Aorta (tissue), 5 donors: ENCODE measurements at regions not wholly inside any gene's neighbourhood (a gene's known extent, or its start where the extent isn't known, plus 50 kb on each side); places are given as distances from the start of the nearest gene placed in this dataset.

ENCODE experiments used
- ATAC-seq: fragments of 200-7000 bp; cut with Tn5 transposase; one replicate; pipeline ENCODE4 v1.9.1; 2022; ENCODE audit warnings: moderate library complexity; ENCODE audit not compliant: low FRiP score
- DNase-seq, 2 donors: peaks; one replicate each; pipeline ENCODE4 v3.0.0-alpha.2; 2020
- H3K27ac ChIP-seq, 2 donors: one replicate each; pipeline ENCODE4 v1.5.1; 2013; ENCODE audit warnings: low read length in 2 of 2, mild to moderate bottlenecking in 2 of 2, moderate library complexity in 2 of 2, control low read depth in 1 of 2, inconsistent platforms in 1 of 2, low read depth in 1 of 2
- H3K27me3 ChIP-seq, 2 donors: one replicate each; pipeline ENCODE4 v1.6.1; 2013; ENCODE audit warnings: control low read depth in 1 of 2, low read length in 1 of 2, mild to moderate bottlenecking in 1 of 2, moderate library complexity in 1 of 2; ENCODE audit not compliant: insufficient read depth in 2 of 2, control insufficient read depth in 1 of 2
- H3K36me3 ChIP-seq, 2 donors: one replicate each; pipeline ENCODE4 v1.6.1; 2013; ENCODE audit warnings: control low read depth in 1 of 2, low read length in 1 of 2, mild to moderate bottlenecking in 1 of 2; ENCODE audit not compliant: insufficient read depth in 2 of 2, control insufficient read depth in 1 of 2
- H3K4me1 ChIP-seq, 2 donors: one replicate each; pipeline ENCODE4 v1.6.1; 2013; ENCODE audit warnings: low read length in 2 of 2, control low read depth in 1 of 2, mild to moderate bottlenecking in 1 of 2, moderate library complexity in 1 of 2; ENCODE audit not compliant: insufficient read depth in 2 of 2, control insufficient read depth in 1 of 2
- H3K4me3 ChIP-seq, 2 donors: one replicate each; pipeline ENCODE4 v1.5.1; 2013; ENCODE audit warnings: low read length in 2 of 2, control low read depth in 1 of 2, mild to moderate bottlenecking in 1 of 2
- H3K9me3 ChIP-seq: one replicate; pipeline ENCODE4 v1.6.1; 2013; ENCODE audit warnings: mild to moderate bottlenecking, low read length; ENCODE audit not compliant: control insufficient read depth
- WGBS, 2 donors: extraction: QIAGEN DNeasy Blood & Tissue Kit; methylation state at CpG; one replicate each; pipeline ENCODE4 v1.1.7; 2013; 5-methylcytosine and 5-hydroxymethylcytosine counted together
- intact Hi-C, 2 donors: fragments of 100-400 bp; cut with DNase I; formaldehyde crosslinking; loops; one replicate each; pipeline versions ENCODE4 v1.14.2 to v1.15.0; 2022
- donor health status: healthy with polysubstance abuse.
- donor health status: Bipolar disorder and iron deficiency.
- donor health status: DM: no; HTN: no; CAD: no.
- donor health status: DM: no; HTN: no; CAD: no.
- donor health status: DM: yes; HTN: yes; CAD: no.

- Histone ChIP-seq H3K9me3 (no peaks in the 10 kb centered on the region), H3K27ac (no peak overlapping the region), H3K4me3 (no peak overlapping the region), H3K36me3 (no peaks in the 10 kb centered on the region), H3K27me3 (no peaks in the 10 kb centered on the region), H3K4me1 (no peaks in the 10 kb centered on the region)
- DNase-seq (no peak), ATAC-seq (no peak)
- WGBS, 2 donors, result 61 to 74% methylated on average over 4 of the region's 4 CpGs
- intact Hi-C loops, result no loop called here
Observed at GRCh38 chrX:95678679-95679078, 1006.0 kb upstream of the DIAPH2 start.

- Histone ChIP-seq H3K4me3 (no peak overlapping the region), H3K27me3 (no peaks in the 10 kb centered on the region), H3K36me3 (no peaks in the 10 kb centered on the region), H3K4me1 (no peaks in the 10 kb centered on the region), H3K27ac (no peak overlapping the region), H3K9me3 (no peaks in the 10 kb centered on the region)
- 57 to 82% methylated on average over 2 of the region's 2 CpGs for WGBS, 2 donors
- no peak for DNase-seq
- intact Hi-C loops, result no loop called here
- ATAC-seq, result no peak
Observed at GRCh38 chrX:95693365-95693764, 991.3 kb upstream of the DIAPH2 start.

- Histone ChIP-seq H3K4me3 (no peak overlapping the region), H3K27ac (no peak overlapping the region), H3K36me3 (no peaks in the 10 kb centered on the region), H3K27me3 (no peaks in the 10 kb centered on the region), H3K4me1 (no peaks in the 10 kb centered on the region), H3K9me3 (no peaks in the 10 kb centered on the region)
- DNase-seq (no peak), ATAC-seq (no peak)
- 40 to 51% methylated on average over 1 of the region's 1 CpG for whole genome bisulfite sequencing, 2 donors
- intact Hi-C loops, result no loop called here
Observed at GRCh38 chrX:95703696-95704095, 980.9 kb upstream of the DIAPH2 start.

GRCh38 chrX:95716841-95717240 is 967.8 kb upstream of the DIAPH2 start:
- H3K9me3 ChIP-seq, result no peaks in the 10 kb centered on the region
- no peaks in the 10 kb centered on the region for H3K4me1 ChIP-seq
- WGBS, 2 donors, result 40 to 64% methylated on average over 4 of the region's 4 CpGs
- no peaks in the 10 kb centered on the region for H3K36me3 ChIP-seq
- no peak for DNase-seq
- no peaks in the 10 kb centered on the region for H3K27me3 ChIP-seq
- no peak overlapping the region for H3K27ac ChIP-seq
- intact Hi-C loops, result no loop called here
- no peak for ATAC-seq
- H3K4me3 ChIP-seq, result no peak overlapping the region

GRCh38 chrX:95718746-95719145 is 965.9 kb upstream of the DIAPH2 start:
- H3K27me3 ChIP-seq, result no peaks in the 10 kb centered on the region
- no peaks in the 10 kb centered on the region for H3K9me3 ChIP-seq
- H3K4me3 ChIP-seq, result no peak overlapping the region
- 71 to 77% methylated on average over 4 of the region's 4 CpGs for WGBS, 2 donors
- H3K27ac ChIP-seq, result no peak overlapping the region
- H3K4me1 ChIP-seq, result no peaks in the 10 kb centered on the region
- ATAC-seq (no peak), DNase-seq (no peak)
- H3K36me3 ChIP-seq, result no peaks in the 10 kb centered on the region
- intact Hi-C loops, result no loop called here

- H3K27me3 ChIP-seq, result no peaks in the 10 kb centered on the region
- H3K27ac ChIP-seq, result no peak overlapping the region
- 52 to 72% methylated on average over 4 of the region's 4 CpGs for WGBS, 2 donors
- no peaks in the 10 kb centered on the region for H3K9me3 ChIP-seq
- DNase-seq, result no peak
- no peak for ATAC-seq
- intact Hi-C loops, result no loop called here
- H3K4me3 ChIP-seq, result no peak overlapping the region
- no peaks in the 10 kb centered on the region for H3K36me3 ChIP-seq
- no peaks in the 10 kb centered on the region for H3K4me1 ChIP-seq
Observed at GRCh38 chrX:95721011-95721410, 963.6 kb upstream of the DIAPH2 start.

- DNase-seq (no peak), ATAC-seq (no peak)
- intact Hi-C loops, result no loop called here
- no peak overlapping the region for H3K4me3 ChIP-seq
- WGBS, 2 donors, result 57 to 60% methylated on average over 1 of the region's 1 CpG
- H3K27me3 ChIP-seq, result no peaks in the 10 kb centered on the region
- no peaks in the 10 kb centered on the region for H3K36me3 ChIP-seq
- H3K9me3 ChIP-seq, result no peaks in the 10 kb centered on the region
- no peak overlapping the region for H3K27ac ChIP-seq
- H3K4me1 ChIP-seq, result no peaks in the 10 kb centered on the region
Observed at GRCh38 chrX:95728446-95728845, 956.2 kb upstream of the DIAPH2 start.

GRCh38 chrX:95729401-95729800 is 955.2 kb upstream of the DIAPH2 start:
- intact Hi-C loops, result no loop called here
- 24 to 49% methylated on average over 3 of the region's 3 CpGs for WGBS, 2 donors
- no peaks in the 10 kb centered on the region for H3K9me3 ChIP-seq
- ATAC-seq, result no peak
- DNase-seq, result no peak
- H3K4me3 ChIP-seq, result no peak overlapping the region
- no peaks in the 10 kb centered on the region for H3K36me3 ChIP-seq
- H3K27me3 ChIP-seq, result no peaks in the 10 kb centered on the region
- H3K4me1 ChIP-seq, result no peaks in the 10 kb centered on the region
- H3K27ac ChIP-seq, result no peak overlapping the region

GRCh38 chrX:95733426-95733825 is 951.2 kb upstream of the DIAPH2 start:
- no peak for ATAC-seq
- intact Hi-C loops, result no loop called here

More at GRCh38 chrX:95733426-95733825, 951.2 kb upstream of the DIAPH2 start:
- H3K36me3 ChIP-seq, result no peaks in the 10 kb centered on the region
- no peak for DNase-seq
- H3K9me3 ChIP-seq, result no peaks in the 10 kb centered on the region
- H3K4me1 ChIP-seq, result no peaks in the 10 kb centered on the region
- WGBS, 2 donors, result 51 to 59% methylated on average over 3 of the region's 3 CpGs
- H3K4me3 ChIP-seq, result no peak overlapping the region
- no peaks in the 10 kb centered on the region for H3K27me3 ChIP-seq
- no peak overlapping the region for H3K27ac ChIP-seq
